Activated CD8-positive, alpha-beta T cell treated with anti-CD3 and anti-CD28 coated beads, Interleukin-2, amount 10 ng/mL, durations not matched to agents 7 days and 5 days (primary cell): ENCODE measurements at regions not wholly inside any gene's neighbourhood (a gene's known extent, or its start where the extent isn't known, plus 50 kb on each side); places are given as distances from the start of the nearest gene placed in this dataset.

Experiments
- ATAC-seq: fragments of 150-1000 bp; cut with Tn5 transposase; one replicate; pipeline ENCODE4 v1.10.0; 2021; ENCODE audit warnings: moderate library complexity
- CTCF ChIA-PET: fragments of 350-600 bp; sonication (Branson Sonifier 250); formaldehyde crosslinking; loops from one replicate; lab custom pipeline; 2021; ENCODE audit warnings: antibody characterized with exemption; lab: Charles Lee
- POLR2A ChIA-PET: fragments of 350-600 bp; sonication (Branson Sonifier 250); formaldehyde crosslinking; loops from one replicate; lab custom pipeline; 2021; ENCODE audit warnings: antibody characterized with exemption; lab: Charles Lee
- DNase-seq: peaks from one replicate; pipeline ENCODE4 v3.0.0-alpha.2; 2020
- H3K27ac Mint-ChIP-seq: one replicate; pipeline ENCODE4 v1.8.0; 2021; ENCODE audit warnings: mild to moderate bottlenecking, mixed read lengths
- H3K27me3 Mint-ChIP-seq: one replicate; pipeline ENCODE4 v1.8.0; 2021; ENCODE audit warnings: low read depth, mixed read lengths
- H3K36me3 Mint-ChIP-seq: one replicate; pipeline ENCODE4 v1.8.0; 2021; ENCODE audit warnings: low read depth, mixed read lengths
- H3K4me1 Mint-ChIP-seq: one replicate; pipeline ENCODE4 v1.8.0; 2021; ENCODE audit warnings: low read depth, mixed read lengths
- H3K4me3 Mint-ChIP-seq: one replicate; pipeline ENCODE4 v1.8.0; 2021; ENCODE audit warnings: mild to moderate bottlenecking, mixed read lengths
- H3K9me3 Mint-ChIP-seq: one replicate; pipeline ENCODE4 v1.8.0; 2022; ENCODE audit warnings: mixed read lengths; ENCODE audit not compliant: insufficient read depth

GRCh38 chr7:124482229-124482628 is 283.4 kb downstream of the GPR37 start:
- ChIA-PET CTCF (no interaction called here), POLR2A (no interaction called here)
- ATAC-seq = no peak
- no peak overlapping the region for H3K4me3 Mint-ChIP-seq
- no peaks in the 10 kb centered on the region for H3K4me1 Mint-ChIP-seq
- no peaks in the 10 kb centered on the region for H3K27me3 Mint-ChIP-seq
- no peak overlapping the region for H3K27ac Mint-ChIP-seq
- no peaks in the 10 kb centered on the region for H3K36me3 Mint-ChIP-seq
- H3K9me3 Mint-ChIP-seq = peaks cover 10% of the 10 kb centered on the region
- no peak for DNase-seq

GRCh38 chr7:124480821-124481290 is 284.7 kb downstream of the GPR37 start:
- ATAC-seq = no peak
- Mint-ChIP-seq H3K4me3 (no peak overlapping the region), H3K27me3 (no peaks in the 10 kb centered on the region), H3K36me3 (no peaks in the 10 kb centered on the region), H3K9me3 (peaks cover 16% of the 10 kb centered on the region), H3K27ac (no peak overlapping the region), H3K4me1 (no peaks in the 10 kb centered on the region)
- CTCF ChIA-PET = no interaction called here
- POLR2A ChIA-PET = no interaction called here
- no peak for DNase-seq

- Mint-ChIP-seq H3K36me3 (no peaks in the 10 kb centered on the region), H3K4me3 (no peak overlapping the region), H3K4me1 (no peaks in the 10 kb centered on the region), H3K27me3 (no peaks in the 10 kb centered on the region), H3K27ac (no peak overlapping the region), H3K9me3 (peaks cover 16% of the 10 kb centered on the region)
- ChIA-PET CTCF (no interaction called here), POLR2A (no interaction called here)
- no peak for DNase-seq
- no peak for ATAC-seq
Observed at GRCh38 chr7:124480036-124480820, 285.4 kb downstream of the GPR37 start.

- no peaks in the 10 kb centered on the region for H3K27me3 Mint-ChIP-seq
- ATAC-seq = no peak
- DNase-seq = no peak
- no peaks in the 10 kb centered on the region for H3K9me3 Mint-ChIP-seq
- H3K4me1 Mint-ChIP-seq = no peaks in the 10 kb centered on the region
- no peak overlapping the region for H3K27ac Mint-ChIP-seq
- no peaks in the 10 kb centered on the region for H3K36me3 Mint-ChIP-seq
- ChIA-PET CTCF (no interaction called here), POLR2A (no interaction called here)
- no peak overlapping the region for H3K4me3 Mint-ChIP-seq
Observed at GRCh38 chr7:124462249-124462648, 303.3 kb downstream of the GPR37 start.

GRCh38 chr7:124460555-124460954 is 305.0 kb downstream of the GPR37 start:
- CTCF ChIA-PET = no interaction called here
- H3K9me3 Mint-ChIP-seq = no peaks in the 10 kb centered on the region

GRCh38 chr7:124460056-124460450 is 305.5 kb downstream of the GPR37 start:
- H3K9me3 Mint-ChIP-seq = no peaks in the 10 kb centered on the region
- no peak overlapping the region for H3K27ac Mint-ChIP-seq
- ChIA-PET POLR2A (no interaction called here), CTCF (no interaction called here)
- DNase-seq = no peak
- ATAC-seq = no peak
- no peaks in the 10 kb centered on the region for H3K4me1 Mint-ChIP-seq
- no peak overlapping the region for H3K4me3 Mint-ChIP-seq
- no peaks in the 10 kb centered on the region for H3K27me3 Mint-ChIP-seq
- H3K36me3 Mint-ChIP-seq = no peaks in the 10 kb centered on the region

More at GRCh38 chr7:124460555-124460954, 305.0 kb downstream of the GPR37 start:
- ATAC-seq (no peak), DNase-seq (no peak)
- H3K4me1 Mint-ChIP-seq = no peaks in the 10 kb centered on the region
- POLR2A ChIA-PET = no interaction called here
- H3K36me3 Mint-ChIP-seq = no peaks in the 10 kb centered on the region
- no peak overlapping the region for H3K27ac Mint-ChIP-seq
- no peaks in the 10 kb centered on the region for H3K27me3 Mint-ChIP-seq
- H3K4me3 Mint-ChIP-seq = no peak overlapping the region

GRCh38 chr7:124459101-124460055 is 306.2 kb downstream of the GPR37 start:
- ATAC-seq = no peak
- POLR2A ChIA-PET = no interaction called here
- H3K36me3 Mint-ChIP-seq = no peaks in the 10 kb centered on the region
- no peak overlapping the region for H3K27ac Mint-ChIP-seq
- CTCF ChIA-PET = no interaction called here
- H3K27me3 Mint-ChIP-seq = no peaks in the 10 kb centered on the region
- no peak for DNase-seq
- no peaks in the 10 kb centered on the region for H3K4me1 Mint-ChIP-seq
- no peak overlapping the region for H3K4me3 Mint-ChIP-seq
- H3K9me3 Mint-ChIP-seq = no peaks in the 10 kb centered on the region

- POLR2A ChIA-PET = no interaction called here
- H3K4me1 Mint-ChIP-seq = no peaks in the 10 kb centered on the region
Observed at GRCh38 chr7:124457841-124458240, 307.8 kb downstream of the GPR37 start.

GRCh38 chr7:124456286-124456685 is 309.3 kb downstream of the GPR37 start:
- Mint-ChIP-seq H3K36me3 (no peaks in the 10 kb centered on the region), H3K4me3 (no peak overlapping the region), H3K27ac (no peak overlapping the region), H3K27me3 (no peaks in the 10 kb centered on the region), H3K4me1 (no peaks in the 10 kb centered on the region), H3K9me3 (no peaks in the 10 kb centered on the region)
- DNase-seq (no peak), ATAC-seq (no peak)
- ChIA-PET POLR2A (no interaction called here), CTCF (interaction anchor here (0.7 kb wide), 1 partner anchor 15 kb away, joined by 3 read pairs; no protein-coding TSS in a partner anchor)

More at GRCh38 chr7:124457841-124458240, 307.8 kb downstream of the GPR37 start:
- Mint-ChIP-seq H3K27me3 (no peaks in the 10 kb centered on the region), H3K36me3 (no peaks in the 10 kb centered on the region), H3K4me3 (no peak overlapping the region), H3K27ac (no peak overlapping the region), H3K9me3 (no peaks in the 10 kb centered on the region)
- ATAC-seq = no peak
- no peak for DNase-seq
- CTCF ChIA-PET = no interaction called here

GRCh38 chr7:124452186-124452585 is 313.4 kb downstream of the GPR37 start:
- H3K4me1 Mint-ChIP-seq = no peaks in the 10 kb centered on the region
- ATAC-seq (no peak), DNase-seq (no peak)
- H3K36me3 Mint-ChIP-seq = no peaks in the 10 kb centered on the region
- no peak overlapping the region for H3K27ac Mint-ChIP-seq
- POLR2A ChIA-PET = no interaction called here
- no peak overlapping the region for H3K4me3 Mint-ChIP-seq
- CTCF ChIA-PET = no interaction called here
- H3K9me3 Mint-ChIP-seq = no peaks in the 10 kb centered on the region
- no peaks in the 10 kb centered on the region for H3K27me3 Mint-ChIP-seq

GRCh38 chr7:124449896-124450295 is 315.7 kb downstream of the GPR37 start:
- ATAC-seq = no peak
- CTCF ChIA-PET = no interaction called here
- H3K4me3 Mint-ChIP-seq = no peak overlapping the region

More at GRCh38 chr7:124449896-124450295, 315.7 kb downstream of the GPR37 start:
- no peaks in the 10 kb centered on the region for H3K4me1 Mint-ChIP-seq
- POLR2A ChIA-PET = no interaction called here
- H3K9me3 Mint-ChIP-seq = no peaks in the 10 kb centered on the region
- DNase-seq = no peak
- H3K27me3 Mint-ChIP-seq = no peaks in the 10 kb centered on the region
- H3K27ac Mint-ChIP-seq = no peak overlapping the region
- no peaks in the 10 kb centered on the region for H3K36me3 Mint-ChIP-seq
